GM20000 (cell line): ENCODE measurements at regions not wholly inside any gene's neighbourhood (a gene's known extent, or its start where the extent isn't known, plus 50 kb on each side); places are given as distances from the start of the nearest gene placed in this dataset.

Experiments used
- DNase-seq: peaks from one replicate; pipeline ENCODE4 v3.0.0; 2012; ENCODE audit warnings: low spot score
- TF ChIP-seq, protein P1 (sequence below): IDR thresholded peaks from 2 replicates; pipeline ENCODE4 v1.5.1; 2012; ENCODE audit warnings: mild to moderate bottlenecking, control low read depth; ENCODE audit errors: extremely low read depth, missing control alignments

GRCh38 chr12:39033782-39034181 lies 128.4 kb upstream of the CPNE8 start:
- TF ChIP-seq, protein P1, sequence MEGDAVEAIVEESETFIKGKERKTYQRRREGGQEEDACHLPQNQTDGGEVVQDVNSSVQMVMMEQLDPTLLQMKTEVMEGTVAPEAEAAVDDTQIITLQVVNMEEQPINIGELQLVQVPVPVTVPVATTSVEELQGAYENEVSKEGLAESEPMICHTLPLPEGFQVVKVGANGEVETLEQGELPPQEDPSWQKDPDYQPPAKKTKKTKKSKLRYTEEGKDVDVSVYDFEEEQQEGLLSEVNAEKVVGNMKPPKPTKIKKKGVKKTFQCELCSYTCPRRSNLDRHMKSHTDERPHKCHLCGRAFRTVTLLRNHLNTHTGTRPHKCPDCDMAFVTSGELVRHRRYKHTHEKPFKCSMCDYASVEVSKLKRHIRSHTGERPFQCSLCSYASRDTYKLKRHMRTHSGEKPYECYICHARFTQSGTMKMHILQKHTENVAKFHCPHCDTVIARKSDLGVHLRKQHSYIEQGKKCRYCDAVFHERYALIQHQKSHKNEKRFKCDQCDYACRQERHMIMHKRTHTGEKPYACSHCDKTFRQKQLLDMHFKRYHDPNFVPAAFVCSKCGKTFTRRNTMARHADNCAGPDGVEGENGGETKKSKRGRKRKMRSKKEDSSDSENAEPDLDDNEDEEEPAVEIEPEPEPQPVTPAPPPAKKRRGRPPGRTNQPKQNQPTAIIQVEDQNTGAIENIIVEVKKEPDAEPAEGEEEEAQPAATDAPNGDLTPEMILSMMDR = no peak
- DNase-seq = no peak

DNA sequence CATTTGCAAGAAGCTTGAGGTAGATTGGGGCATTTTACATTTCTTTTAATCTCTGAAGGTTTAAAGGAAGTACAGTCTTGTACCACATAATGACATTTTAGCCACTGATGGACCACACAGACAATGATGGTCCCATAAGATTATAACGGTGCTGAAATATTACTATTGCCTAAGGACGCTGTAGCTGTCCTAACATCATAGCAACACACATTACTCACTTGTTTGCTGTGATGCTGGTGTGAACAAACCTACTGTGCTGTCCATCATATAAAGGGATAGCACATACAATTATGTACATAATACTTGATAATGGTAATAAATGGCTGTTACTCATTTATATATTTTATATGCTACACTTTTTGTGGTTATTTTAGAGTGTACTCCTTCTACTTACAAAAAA lies 127.1 kb upstream of the CPNE8 start:
- TF ChIP-seq, protein P1 = no peak
- no peak for DNase-seq

DNA sequence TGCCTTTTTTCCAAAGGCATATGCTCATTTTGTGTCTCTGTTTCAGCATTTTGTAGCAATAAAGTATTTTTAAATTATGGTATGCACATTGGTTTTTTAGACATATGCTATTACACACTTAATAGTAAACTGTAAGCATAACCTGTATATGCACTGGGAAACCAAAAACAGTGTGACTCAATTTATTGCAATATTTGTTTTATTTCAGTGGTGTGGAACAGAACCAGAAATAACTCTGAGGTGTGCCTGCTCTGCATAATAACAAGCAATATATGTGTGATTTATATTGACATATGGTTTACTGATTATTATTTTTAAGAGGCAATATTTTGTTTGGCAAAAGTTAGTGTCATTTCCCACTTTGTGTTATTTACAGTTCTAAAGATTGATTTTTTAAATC lies 126.6 kb upstream of the CPNE8 start:
- TF ChIP-seq, protein P1 = no peak
- no peak for DNase-seq

DNA sequence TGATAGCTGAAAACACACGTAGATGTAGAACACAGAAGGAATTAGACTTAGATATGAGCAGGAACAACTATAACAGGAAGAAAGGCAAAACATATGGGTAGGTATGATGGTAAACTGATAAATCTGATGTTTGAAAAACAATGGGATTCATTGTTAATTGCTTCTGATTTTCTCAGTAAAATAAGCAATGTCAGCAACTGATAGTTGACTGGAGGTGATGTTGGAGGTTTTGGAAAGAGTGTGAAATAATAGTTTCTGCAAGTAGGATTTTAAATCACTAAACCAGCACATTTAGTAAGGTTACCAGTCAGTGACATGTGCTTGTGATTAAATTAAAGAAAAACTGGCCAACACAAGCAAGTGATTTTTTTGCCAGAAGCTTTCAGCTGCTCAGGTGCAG lies 123.0 kb upstream of the CPNE8 start:
- TF ChIP-seq, protein P1 = no peak
- DNase-seq = no peak

DNA sequence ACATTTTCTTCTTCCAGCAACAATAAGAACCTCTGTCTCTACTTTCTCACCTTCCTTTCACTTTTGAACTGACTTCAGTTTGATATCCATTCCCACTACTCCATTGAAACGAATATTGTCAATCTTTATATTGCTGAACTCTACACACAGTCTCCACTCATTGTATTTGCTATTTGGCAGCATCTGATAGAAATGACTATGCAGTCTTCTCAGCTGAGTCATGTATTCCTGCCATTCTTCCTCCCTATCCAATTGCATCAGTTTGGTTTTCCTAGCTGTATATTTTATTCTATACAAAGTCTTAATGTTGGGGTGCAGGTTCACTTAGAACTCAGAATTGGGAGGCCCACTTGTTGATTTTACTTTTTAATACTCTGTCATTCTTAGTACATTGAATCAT lies 107.5 kb upstream of the CPNE8 start:
- DNase-seq = no peak
- TF ChIP-seq, protein P1 = no peak

DNA sequence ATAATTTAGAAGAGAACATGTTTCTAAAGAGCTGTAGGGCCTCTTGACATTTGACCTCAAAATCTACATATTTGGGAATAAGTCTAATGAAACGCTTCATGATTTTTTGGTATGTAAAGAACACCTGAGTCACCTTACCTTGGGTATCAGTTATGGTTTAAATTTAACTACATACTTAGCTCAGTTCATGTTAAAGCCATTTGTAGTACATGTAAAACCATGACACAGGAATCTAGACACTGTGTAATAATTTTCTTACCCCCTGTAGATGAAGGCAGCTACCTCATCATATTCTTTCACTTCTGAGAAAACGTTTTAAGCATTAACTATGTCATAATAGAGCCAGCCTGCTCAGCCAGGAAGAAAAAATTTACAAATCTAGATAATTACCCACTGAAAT lies 105.8 kb upstream of the CPNE8 start:
- no peak for DNase-seq
- TF ChIP-seq, protein P1 = no peak

GRCh38 chr12:39010406-39010805 lies 105.0 kb upstream of the CPNE8 start:
- TF ChIP-seq, protein P1 = no peak
- DNase-seq = no peak
